AG04449 (cell line): ENCODE measurements at regions not wholly inside any gene's neighbourhood (a gene's known extent, or its start where the extent isn't known, plus 50 kb on each side); places are given as distances from the start of the nearest gene placed in this dataset.

Experiments used
- CTCF ChIA-PET: fragments of 350-600 bp; formaldehyde crosslinking; extraction: SDS; loops from one replicate; lab custom pipeline; 2021; ENCODE audit warnings: antibody characterized with exemption; lab: Yijun Ruan, JAX
- POLR2A ChIA-PET: fragments of 400-600, 350-600 bp; formaldehyde crosslinking; extraction: SDS; loops from one replicate; lab custom pipeline; 2020; ENCODE audit warnings: antibody characterized with exemption, inconsistent platforms; lab: Yijun Ruan, JAX
- DNase-seq: peaks from one replicate; pipeline ENCODE4 v3.0.0-alpha.2; 2010; ENCODE audit warnings: low read depth, low spot score
- H3K4me3 ChIP-seq: 2 replicates; pipeline ENCODE4 v1.5.1; 2011; ENCODE audit warnings: low read depth, mild to moderate bottlenecking, control low read depth, low read length
- TF ChIP-seq, protein P1 (sequence below): IDR thresholded peaks from one replicate; pipeline ENCODE4 v1.5.1; 2011; ENCODE audit warnings: mild to moderate bottlenecking, moderate library complexity, low read length, control low read depth, inconsistent platforms; ENCODE audit not compliant: insufficient read depth; ENCODE audit errors: missing control alignments

- TF ChIP-seq, protein P1, sequence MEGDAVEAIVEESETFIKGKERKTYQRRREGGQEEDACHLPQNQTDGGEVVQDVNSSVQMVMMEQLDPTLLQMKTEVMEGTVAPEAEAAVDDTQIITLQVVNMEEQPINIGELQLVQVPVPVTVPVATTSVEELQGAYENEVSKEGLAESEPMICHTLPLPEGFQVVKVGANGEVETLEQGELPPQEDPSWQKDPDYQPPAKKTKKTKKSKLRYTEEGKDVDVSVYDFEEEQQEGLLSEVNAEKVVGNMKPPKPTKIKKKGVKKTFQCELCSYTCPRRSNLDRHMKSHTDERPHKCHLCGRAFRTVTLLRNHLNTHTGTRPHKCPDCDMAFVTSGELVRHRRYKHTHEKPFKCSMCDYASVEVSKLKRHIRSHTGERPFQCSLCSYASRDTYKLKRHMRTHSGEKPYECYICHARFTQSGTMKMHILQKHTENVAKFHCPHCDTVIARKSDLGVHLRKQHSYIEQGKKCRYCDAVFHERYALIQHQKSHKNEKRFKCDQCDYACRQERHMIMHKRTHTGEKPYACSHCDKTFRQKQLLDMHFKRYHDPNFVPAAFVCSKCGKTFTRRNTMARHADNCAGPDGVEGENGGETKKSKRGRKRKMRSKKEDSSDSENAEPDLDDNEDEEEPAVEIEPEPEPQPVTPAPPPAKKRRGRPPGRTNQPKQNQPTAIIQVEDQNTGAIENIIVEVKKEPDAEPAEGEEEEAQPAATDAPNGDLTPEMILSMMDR, result no peak
- DNase-seq, result no peak
- no peak overlapping the region for H3K4me3 ChIP-seq
- CTCF ChIA-PET, result no interaction called here
- POLR2A ChIA-PET, result no interaction called here
These were observed 866.8 kb downstream of the TBC1D22A start for GRCh38 chr22:47629273-47629711.

- TF ChIP-seq, protein P1, result no peak
- ChIA-PET POLR2A (no interaction called here), CTCF (no interaction called here)
- H3K4me3 ChIP-seq, result no peak overlapping the region
- no peak for DNase-seq
These were observed 866.2 kb downstream of the TBC1D22A start for GRCh38 chr22:47628477-47629272.

GRCh38 chr22:47627556-47628253, 865.3 kb downstream of the TBC1D22A start:
- no peak overlapping the region for H3K4me3 ChIP-seq
- no peak for DNase-seq
- POLR2A ChIA-PET, result no interaction called here
- TF ChIP-seq, protein P1, result no peak
- CTCF ChIA-PET, result no interaction called here

DNA sequence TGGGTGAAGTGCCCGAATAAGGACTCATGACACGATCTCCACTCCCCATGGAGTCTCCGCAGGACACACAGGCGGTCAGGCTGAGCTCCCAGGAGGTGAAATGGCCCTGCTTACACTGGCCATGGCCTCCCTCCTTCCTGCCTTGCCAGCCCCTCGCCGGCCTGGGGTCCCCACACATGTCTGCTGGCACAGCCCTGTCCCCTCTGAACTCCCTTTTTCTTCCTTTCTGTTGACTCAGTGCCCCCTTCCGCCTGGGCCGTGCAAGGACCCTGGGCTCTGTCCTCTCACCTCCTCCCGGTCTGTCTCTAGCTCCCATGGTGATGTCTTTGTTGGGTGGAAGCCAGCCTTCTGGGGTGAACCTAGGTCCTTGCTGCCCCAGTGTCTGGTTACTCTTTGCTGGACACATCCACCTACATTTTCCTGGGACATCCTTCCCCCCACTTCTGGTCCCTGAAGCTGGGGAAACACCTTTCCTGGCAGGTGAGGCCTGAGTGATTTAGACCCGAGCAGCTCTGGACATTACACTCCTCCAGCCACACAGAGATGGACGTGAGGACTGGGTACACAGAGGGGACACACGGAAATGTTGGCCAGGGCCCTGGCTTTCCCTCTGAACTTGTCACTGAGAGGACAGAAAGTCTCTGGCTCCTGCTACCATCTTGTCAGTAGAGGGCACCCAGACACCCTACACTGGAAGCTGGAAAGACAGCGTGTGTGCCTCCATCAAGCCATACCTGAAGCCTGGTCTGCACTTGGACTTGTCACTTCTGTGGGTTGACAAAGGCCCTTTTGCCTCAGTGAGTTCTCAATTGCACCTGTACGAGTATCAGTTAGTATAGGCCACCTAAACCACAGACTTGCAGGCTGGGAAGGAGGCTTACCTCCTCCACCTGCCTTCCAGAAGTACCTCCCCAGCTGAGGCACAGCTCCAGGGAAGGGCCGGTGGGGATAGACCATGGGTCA, 864.3 kb downstream of the TBC1D22A start:
- POLR2A ChIA-PET, result no interaction called here
- CTCF ChIA-PET, result no interaction called here
- no peak for DNase-seq
- TF ChIP-seq, protein P1, result no peak
- H3K4me3 ChIP-seq, result no peak overlapping the region

DNA sequence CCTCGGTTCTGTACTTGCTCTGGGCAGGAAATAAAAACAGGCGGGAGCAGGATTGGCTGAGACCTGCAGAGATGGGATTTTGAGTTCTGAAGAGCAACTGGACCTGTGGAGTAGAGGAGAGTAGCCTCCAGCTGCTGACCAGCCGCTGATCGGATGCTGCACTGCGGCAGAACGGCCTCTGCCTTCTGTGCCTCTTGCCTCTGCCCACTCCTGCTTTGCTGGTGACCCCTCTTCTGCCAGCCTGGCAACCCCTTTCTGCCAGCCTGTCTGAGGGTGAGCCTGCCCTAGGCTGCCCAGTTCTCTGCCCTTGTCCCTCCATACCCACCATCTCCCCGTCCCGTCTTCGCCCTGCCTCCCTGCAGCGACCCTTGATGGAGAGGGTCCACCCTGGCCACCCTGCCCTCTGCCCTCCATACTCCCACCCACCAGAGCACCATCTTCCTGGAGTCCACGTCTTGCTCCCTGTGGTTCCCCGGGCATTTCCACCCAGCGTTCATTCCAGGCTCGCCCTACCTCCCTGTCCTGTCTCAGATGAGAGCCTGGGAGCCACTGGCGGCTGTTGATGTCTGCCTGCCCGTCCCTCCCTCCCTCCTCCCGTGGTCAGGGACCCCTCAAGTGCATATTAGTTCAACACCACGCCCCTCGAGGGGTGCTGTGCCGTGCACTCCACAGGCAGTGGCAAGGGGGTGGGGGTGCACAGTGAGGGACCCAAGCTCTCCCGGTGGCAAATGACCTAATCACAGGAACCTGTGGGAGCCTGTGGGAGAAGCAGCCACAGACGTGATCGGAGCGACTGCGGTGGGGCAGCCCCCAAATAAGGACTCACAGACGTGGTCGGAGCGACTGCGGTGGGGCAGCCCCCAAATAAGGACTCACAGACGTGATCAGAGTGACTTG, 863.3 kb downstream of the TBC1D22A start:
- ChIA-PET POLR2A (no interaction called here), CTCF (no interaction called here)
- no peak overlapping the region for H3K4me3 ChIP-seq
- TF ChIP-seq, protein P1, result no peak
- no peak for DNase-seq
